ENCODE measurements at regions not wholly inside any gene's neighbourhood (a gene's known extent, or its start where the extent isn't known, plus 50 kb on each side); places are given as distances from the start of the nearest gene placed in this dataset.

- Histone ChIP-seq H3K23ac (ENCODE audit: low read depth, low read length) (no peak overlapping the region), H2BK120ac (ENCODE audit: low read depth, low read length) (no peak overlapping the region), H2BK5ac (ENCODE audit: low read depth, low read length, poor library complexity, severe bottlenecking) (no peak overlapping the region), H3K4me1 (ENCODE audit: control insufficient read depth, insufficient read depth, low read length) (no peaks in the 10 kb centered on the region), H3K18ac (ENCODE audit: low read depth, low read length) (no peak overlapping the region), H3K9ac (ENCODE audit: low read depth, low read length) (no peak overlapping the region), H3K9me3 (ENCODE audit: control insufficient read depth, insufficient read depth, low read length) (no peaks in the 10 kb centered on the region), H3K56ac (ENCODE audit: extremely low read depth, insufficient read depth, low read length) (no peak overlapping the region), H3K14ac (replicated peaks; ENCODE audit: low read depth, low read length) (no peak overlapping the region), H2BK15ac (ENCODE audit: low read depth, low read length) (no peak overlapping the region), H4K5ac (ENCODE audit: low read depth, low read length) (no peak overlapping the region), H3K9me1 (ENCODE audit: insufficient read depth, low read length) (no peaks in the 10 kb centered on the region), H2AK9ac (replicated peaks; ENCODE audit: low read depth, low read length, poor library complexity) (no peak overlapping the region), H3K4ac (ENCODE audit: low read depth, low read length) (no peak overlapping the region), H4K20me1 (ENCODE audit: insufficient read depth, low read length) (no peaks in the 10 kb centered on the region), H3K27me3 (ENCODE audit: control insufficient read depth, insufficient read depth, low read length) (no peaks in the 10 kb centered on the region), H3K79me1 (ENCODE audit: low read depth in 1 of 2, low read length in 2 of 2) (no peaks in the 10 kb centered on the region; a peak in 1 of 4 replicates), H3K4me3 (ENCODE audit: insufficient read depth, low read depth, low read length) (no peak overlapping the region), H3K27ac (ENCODE audit: insufficient read depth, low read length) (no peak overlapping the region), H2AFZ (replicated peaks; ENCODE audit: low read length, poor library complexity) (no peak overlapping the region), H4K8ac (ENCODE audit: low read depth in 2 of 2, low read length in 2 of 2) (no peak overlapping the region), H2BK20ac (ENCODE audit: low read depth, low read length) (no peak overlapping the region), H3K36me3 (ENCODE audit: control insufficient read depth, insufficient read depth, low read length) (no peaks in the 10 kb centered on the region), H3K4me2 (ENCODE audit: low read depth, low read length) (no peak overlapping the region), H4K91ac (ENCODE audit: insufficient read depth, low read depth, low read length) (no peak overlapping the region), H2AK5ac (ENCODE audit: low read depth, low read length) (no peak overlapping the region)
- no peak for TF ChIP-seq ELK1 (IDR thresholded peaks at IDR 0.05; ENCODE audit: borderline replicate concordance, low read depth, low read length)
- no peak for TF ChIP-seq NFE2L2 (IDR thresholded peaks at IDR 0.05; ENCODE audit: low read depth, low read length)
- TF ChIP-seq BHLHE40 (IDR thresholded peaks at IDR 0.05; ENCODE audit: low read depth, low read length) = no peak
- no peak for TF ChIP-seq CEBPB (IDR thresholded peaks at IDR 0.05; ENCODE audit: low read depth, low read length)
- no peak for TF ChIP-seq CHD1 (IDR thresholded peaks at IDR 0.05; ENCODE audit: low read depth, low read length)
- TF ChIP-seq FOS (IDR thresholded peaks at IDR 0.05; ENCODE audit: low read depth, low read length) = no peak
- no peak for TF ChIP-seq RAD21 (IDR thresholded peaks at IDR 0.05; ENCODE audit: low read length)
- TF ChIP-seq MAZ (IDR thresholded peaks at IDR 0.05; ENCODE audit: borderline replicate concordance, low read depth, low read length) = no peak
- TF ChIP-seq CTCF (conservative IDR thresholded peaks at IDR 0.05; ENCODE audit: low read depth, low read length) = no peak
- TF ChIP-seq SMC3 (IDR thresholded peaks at IDR 0.05; ENCODE audit: low read depth, low read length) = no peak
- no peak for TF ChIP-seq RFX5 (IDR thresholded peaks at IDR 0.05; ENCODE audit: low read depth, low read length)
- TF ChIP-seq MAFK (IDR thresholded peaks at IDR 0.05; ENCODE audit: low read depth, low read length) = no peak
- no peak for TF ChIP-seq USF2 (IDR thresholded peaks at IDR 0.05; ENCODE audit: low read depth, low read length)
- TF ChIP-seq RCOR1 (IDR thresholded peaks at IDR 0.05; ENCODE audit: insufficient replicate concordance, low read length) = no peak
- ChIA-PET POLR2A (ENCODE audit: unreplicated experiment) (no interaction called here), CTCF (no interaction called here)
- no TSS peak for BruUV-seq (replicated peaks)
- ATAC-seq (ENCODE audit: low read depth) (no peak), DNase-seq (no peak)
- in situ Hi-C loops (cut with MboI; ENCODE audit: low sequenced_read_pairs) (no loop called here), dilution Hi-C loops (cut with HindIII; ENCODE audit: low sequenced_read_pairs, unreplicated experiment) (no loop called here), intact Hi-C loops (cut with micrococcal nuclease) (no loop called here)
- WGBS, 2 experiments (ENCODE audit: extremely low coverage in 2 of 2, insufficient read length in 1 of 2) = 97 to 100% methylated on average over 1 to 3 of the region's 4 CpGs
These were observed 354.8 kb upstream of the SOX5 start for GRCh38 chr12:24304285-24304684.

Data from IMR-90 (cell line).